T-helper 2 cell treated with Interferon-gamma antibody and Interleukin-4, amounts not matched to agents 100 ng/mL and 5 ng/mL, for 36 hours (primary cell): ENCODE measurements at regions not wholly inside any gene's neighbourhood (a gene's known extent, or its start where the extent isn't known, plus 50 kb on each side); places are given as distances from the start of the nearest gene placed in this dataset.

ENCODE experiments used
- intact Hi-C: fragments of 100-400 bp; cut with micrococcal nuclease; formaldehyde crosslinking; loops from one replicate; pipeline ENCODE4 v1.15.1; 2023

- intact Hi-C loops: no loop called here
Measured at GRCh38 chr14:101380940-101381339, 180.4 kb upstream of the DIO3 start.

GRCh38 chr14:101383737-101384338, 177.5 kb upstream of the DIO3 start:
- intact Hi-C loops: no loop called here

DNA sequence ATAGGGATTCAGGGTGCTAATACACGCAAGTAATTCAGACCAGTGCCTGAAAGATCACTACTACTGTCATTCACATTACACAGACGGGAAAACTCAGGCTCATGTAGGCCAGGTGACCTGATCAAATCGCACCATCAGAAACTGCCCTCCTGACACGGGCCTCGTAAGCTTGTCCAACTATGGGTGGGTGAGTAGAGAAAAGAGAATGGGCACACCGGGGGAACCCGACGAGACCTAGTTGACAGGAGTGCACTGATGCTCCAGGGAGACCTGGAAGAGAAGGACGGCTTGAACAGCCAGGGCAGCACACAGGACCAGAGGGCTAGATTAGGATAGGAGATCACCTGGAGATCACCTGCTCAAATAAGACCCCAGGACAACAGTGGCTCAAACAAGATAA, 166.9 kb upstream of the DIO3 start:
- intact Hi-C loops: no loop called here

- intact Hi-C loops: no loop called here
Measured at GRCh38 chr14:101395779-101396178, 165.5 kb upstream of the DIO3 start.

- intact Hi-C loops: no loop called here
Measured at GRCh38 chr14:101397206-101397605, 164.1 kb upstream of the DIO3 start.

DNA sequence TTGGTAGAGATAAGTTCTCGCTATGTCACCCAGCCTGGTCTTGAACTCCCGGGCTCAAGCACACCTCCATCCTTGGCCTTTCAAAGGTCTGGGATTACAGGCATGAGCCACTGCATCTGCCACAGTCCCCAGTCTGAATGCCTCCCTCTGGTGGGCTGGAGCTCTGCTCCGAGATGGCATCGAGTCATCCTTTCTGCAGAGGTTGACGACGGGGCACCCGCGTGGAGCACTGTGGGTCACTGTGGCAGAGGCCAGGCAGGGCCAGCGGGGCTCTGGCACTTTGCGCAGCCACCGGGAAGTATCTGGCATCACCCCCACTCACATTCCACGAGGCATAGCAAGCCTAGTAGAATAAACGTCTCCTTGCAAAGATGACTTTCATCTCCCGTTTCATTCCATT, 163.3 kb upstream of the DIO3 start:
- intact Hi-C loops: no loop called here

DNA sequence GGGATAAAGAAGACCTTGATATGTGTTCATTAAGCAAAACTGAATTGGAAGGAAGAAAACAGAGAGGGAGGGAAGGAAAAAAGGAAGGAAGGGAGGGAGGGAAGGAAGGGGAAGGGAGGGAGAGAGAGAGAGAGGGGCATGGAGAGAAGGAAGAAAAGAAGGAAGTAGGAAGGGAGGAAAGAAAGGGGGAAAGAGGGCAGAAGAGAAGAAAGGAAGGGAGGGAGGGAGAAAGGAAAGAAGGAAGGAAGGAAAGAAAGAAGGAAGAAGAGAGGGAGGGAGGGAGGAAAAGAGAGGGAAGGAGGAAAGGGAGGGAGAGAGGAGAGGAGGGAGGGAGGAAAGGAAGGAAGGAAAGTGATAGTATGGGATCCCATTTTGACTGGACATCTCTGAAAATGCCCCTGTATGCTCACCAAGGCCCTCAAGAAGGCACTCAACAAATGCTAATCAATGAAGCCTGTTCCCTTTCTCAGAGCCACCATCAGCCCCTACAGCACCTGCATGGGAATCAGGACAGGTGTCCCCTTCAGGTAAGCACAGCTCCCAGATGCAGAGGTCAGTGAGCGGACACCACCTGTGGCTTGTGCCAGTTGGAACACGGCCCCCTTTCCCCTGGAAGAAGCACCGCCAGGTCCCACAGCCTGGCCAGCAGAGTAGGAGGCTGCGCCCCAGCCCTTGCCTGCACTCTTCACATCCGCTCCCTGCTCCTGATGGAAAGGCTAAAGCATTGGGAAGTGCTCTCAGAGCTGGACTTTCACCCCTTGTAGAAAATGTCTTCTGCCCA, 161.4 kb upstream of the DIO3 start:
- intact Hi-C loops: no loop called here

DNA sequence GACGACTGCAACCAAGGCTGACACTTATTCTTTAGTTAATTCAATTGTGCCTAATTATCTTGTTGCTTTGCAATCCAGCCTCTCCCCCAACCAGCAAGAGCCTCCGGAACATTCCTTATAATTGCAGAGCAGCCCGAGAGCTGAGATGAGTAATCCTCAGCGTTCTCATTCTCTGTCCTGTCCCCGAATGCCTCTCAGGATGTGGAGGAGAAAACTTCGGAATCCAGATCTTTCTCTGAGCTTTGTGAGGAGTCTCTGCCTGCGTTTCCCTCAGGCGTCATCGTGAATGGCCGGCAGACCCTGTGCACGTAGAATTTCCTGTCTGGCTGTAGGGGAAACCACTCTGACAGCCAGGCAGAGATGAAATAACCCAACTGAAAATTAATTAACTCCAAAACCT, 160.5 kb upstream of the DIO3 start:
- intact Hi-C loops: no loop called here

- intact Hi-C loops: no loop called here
Measured at GRCh38 chr14:101402936-101403660, 158.2 kb upstream of the DIO3 start.

DNA sequence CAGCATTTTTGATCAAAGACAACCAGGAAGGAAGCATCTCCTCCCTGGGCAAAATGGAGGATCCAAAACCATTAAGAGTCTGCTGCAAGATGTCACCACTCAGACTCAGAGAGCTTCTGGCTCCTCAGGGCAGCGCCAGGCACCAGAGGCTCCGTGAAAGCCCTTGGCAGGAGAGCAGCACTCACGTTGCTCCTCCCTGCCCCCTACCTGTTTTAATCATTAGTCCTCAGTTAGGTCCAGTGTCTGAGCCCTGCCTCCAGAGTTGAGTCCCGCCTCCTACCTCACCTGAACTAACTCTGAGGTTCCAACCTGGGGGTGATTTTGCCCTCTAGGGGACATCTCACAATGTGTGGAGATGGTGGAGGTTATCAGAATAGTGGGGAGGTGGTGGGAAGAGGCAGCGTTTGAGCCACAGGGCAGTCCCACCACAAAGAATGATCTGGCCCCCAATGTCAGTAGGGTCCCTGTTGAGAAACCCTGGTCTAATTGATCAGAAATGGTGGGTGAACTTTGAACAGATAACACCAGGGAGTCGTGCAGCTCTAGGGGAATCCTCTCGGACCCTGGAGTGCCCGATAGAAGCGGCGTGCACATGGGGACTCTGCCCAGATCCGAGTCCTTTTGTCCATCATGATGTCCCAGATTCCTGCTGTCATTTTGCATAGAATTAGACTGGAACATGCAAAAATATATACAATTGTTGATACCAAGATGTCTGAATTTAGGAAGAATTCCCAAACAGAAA, 156.7 kb upstream of the DIO3 start:
- intact Hi-C loops: no loop called here

DNA sequence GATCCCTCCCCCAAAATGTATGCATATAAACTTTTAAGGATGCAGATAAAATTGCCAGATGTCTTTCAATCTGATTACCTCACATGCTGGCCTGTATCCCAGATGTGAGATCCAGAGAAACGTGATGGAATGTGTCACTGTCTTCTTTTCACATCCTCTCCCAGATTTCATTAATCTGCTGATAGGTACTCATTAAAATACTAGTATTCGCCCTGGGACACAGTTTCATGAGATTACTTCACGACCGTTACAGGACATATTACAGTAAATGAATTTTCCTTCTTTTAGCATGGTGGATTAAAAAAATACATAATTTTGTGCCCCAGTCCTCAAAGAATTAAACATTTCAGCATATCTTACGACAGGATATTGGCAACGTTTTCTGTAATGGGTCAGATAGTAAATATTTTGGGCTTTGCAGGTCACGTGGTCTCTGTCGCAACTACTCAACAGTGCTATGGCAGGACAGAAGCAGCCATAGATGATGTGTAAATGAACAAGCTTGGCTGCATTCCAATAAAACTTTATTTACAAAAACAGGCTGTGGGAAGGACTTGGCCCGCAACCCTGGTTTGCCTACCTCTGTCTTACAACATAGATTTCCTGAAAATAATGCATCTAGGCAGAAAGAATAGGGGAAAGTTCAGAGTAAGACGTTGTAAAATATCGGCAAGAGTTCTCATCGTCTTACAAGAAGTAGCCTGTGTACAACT, 156.0 kb upstream of the DIO3 start:
- intact Hi-C loops: no loop called here

DNA sequence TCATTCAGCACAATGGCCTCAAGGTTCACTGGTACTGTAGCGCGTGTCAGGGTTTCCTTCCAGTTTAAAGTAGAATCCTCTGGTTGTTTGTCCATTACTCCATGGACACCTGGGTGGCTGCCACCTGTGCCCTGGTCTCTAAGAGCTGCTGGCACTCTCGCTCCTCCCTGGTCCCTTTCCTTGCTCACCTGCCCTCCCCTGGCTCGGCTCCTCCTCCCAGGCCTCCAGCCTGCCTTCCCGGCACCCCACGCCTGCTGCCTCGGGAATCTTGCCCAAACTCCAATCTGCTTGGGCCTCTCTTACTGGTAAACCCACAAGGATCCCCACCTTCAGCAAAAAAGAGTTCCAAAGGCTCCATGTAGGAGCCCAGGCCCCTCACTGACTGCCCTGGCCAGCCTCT, 154.4 kb upstream of the DIO3 start:
- intact Hi-C loops: no loop called here

- intact Hi-C loops: no loop called here
Measured at GRCh38 chr14:101407328-101407727, 154.0 kb upstream of the DIO3 start.

DNA sequence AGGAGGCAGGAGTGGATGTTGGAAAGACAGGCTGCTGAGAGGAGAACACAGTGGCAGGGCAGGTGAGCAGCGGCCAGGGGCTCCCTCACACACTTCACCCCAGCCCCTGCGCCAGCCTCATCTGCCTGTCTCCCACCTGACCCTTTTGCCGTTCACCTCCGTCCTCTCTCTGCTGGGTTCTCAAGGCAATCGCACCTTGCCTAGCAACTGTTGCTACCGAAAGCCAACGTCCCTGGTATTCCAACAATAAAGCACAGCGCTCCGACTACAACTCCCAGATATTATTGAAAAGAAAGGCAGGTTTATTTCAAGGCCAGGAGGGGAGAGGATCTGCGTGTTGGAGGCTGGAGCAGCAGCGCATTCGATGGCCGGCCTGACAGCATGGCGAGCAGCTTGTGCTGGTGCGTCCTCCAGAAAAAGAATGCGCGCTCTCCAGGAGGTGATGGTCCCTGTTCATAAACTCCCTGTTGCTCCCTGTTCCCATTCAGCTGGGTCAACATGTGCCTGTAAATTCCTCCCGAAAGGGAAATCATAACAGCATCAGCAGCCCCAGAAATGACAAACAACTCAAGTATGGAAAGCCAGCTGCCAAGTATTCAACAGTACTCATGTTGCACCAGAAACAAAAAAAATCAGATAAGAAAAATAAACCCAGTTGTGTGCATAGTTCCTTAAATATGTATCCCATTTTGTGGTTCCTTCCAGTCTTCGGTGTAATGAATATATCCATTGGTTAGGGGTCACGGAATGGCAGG, 153.0 kb upstream of the DIO3 start:
- intact Hi-C loops: no loop called here

GRCh38 chr14:101409006-101409543, 152.2 kb upstream of the DIO3 start:
- intact Hi-C loops: no loop called here

DNA sequence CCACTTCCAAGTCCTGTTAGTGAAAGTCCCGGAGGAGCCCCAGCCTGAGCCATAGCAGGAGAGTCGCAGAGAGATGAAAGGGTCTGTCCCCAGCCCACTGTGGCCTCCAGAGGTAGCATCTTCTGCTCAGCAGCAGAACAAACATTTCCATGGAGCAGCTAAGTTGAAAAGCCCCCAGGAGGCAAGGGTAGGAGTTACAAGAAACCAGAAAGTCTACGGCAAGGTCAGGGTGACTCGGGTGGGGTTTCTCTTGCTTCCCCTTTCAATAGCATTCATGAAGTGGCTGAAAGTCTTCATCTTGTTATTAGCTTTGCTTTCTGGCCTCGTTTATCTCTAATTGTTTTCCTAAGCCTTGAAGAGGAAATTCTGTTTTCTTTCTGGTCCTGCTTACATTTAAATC, 151.2 kb upstream of the DIO3 start:
- intact Hi-C loops: no loop called here

DNA sequence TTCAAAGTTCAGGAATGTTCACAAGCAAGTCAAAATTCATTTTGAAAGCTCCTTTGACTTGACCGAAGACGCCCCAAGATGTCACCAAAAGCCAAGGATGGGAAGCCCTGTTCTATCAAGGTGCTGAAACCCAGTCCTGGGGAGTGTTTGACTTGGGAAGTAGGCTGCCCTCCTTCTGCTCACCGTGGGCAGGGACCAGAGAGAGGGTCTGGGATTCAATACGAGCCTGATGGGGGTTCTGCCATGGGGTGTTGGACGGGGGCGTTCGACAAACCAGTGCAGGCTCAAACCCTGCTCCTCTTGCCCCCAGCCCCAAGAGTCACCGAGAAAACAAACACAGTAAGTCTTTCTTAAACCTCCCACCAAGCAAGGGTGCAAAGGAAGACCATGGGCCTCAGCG, 150.1 kb upstream of the DIO3 start:
- intact Hi-C loops: no loop called here

DNA sequence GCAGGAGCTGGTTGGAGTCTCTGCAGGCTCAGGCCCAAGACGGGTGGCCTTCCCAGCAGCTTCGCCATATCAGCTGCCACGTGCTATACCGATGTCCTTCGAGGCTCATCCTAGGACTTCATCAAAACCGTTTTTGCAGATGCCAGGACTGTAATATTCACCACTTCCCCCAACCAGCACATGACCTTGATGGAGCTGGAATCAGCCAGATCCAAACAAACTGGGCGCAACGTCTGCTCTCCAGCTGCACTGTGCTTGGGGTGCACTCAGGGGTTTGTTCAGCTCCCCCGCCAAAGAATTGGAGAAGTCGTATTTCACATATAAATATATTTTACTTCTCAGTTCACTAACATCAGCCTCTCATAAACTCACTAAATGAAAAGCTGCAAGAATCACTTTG, 149.5 kb upstream of the DIO3 start:
- intact Hi-C loops: no loop called here

GRCh38 chr14:101412739-101413138, 148.6 kb upstream of the DIO3 start:
- intact Hi-C loops: no loop called here

DNA sequence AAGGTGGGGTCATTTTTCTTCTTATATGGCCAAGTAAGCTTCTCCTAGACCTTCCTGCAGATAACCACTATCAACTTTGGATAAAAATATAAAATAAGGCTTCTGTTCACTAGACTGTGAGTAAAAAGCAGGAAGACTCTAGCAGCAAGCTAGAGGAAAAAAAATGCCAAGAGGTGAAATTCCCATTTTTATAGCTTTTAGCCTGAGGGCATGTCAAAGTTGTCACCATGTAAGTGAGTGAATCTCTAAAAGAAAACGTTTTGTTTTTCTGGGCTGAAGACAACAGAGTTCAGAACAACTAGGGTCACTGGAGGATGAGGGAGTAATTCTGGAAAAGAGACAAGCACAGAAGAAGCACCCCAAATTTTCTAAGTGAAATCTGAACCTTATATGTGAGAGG, 143.9 kb upstream of the DIO3 start:
- intact Hi-C loops: no loop called here
